ENCODE measurements at regions not wholly inside any gene's neighbourhood (a gene's known extent, or its start where the extent isn't known, plus 50 kb on each side); places are given as distances from the start of the nearest gene placed in this dataset.

GRCh38 chr13:85663856-85664255 is 135.4 kb downstream of the SLITRK6 start:
- no peak for DNase-seq

- no peak for DNase-seq
Observed at GRCh38 chr13:85662186-85662585, 137.0 kb downstream of the SLITRK6 start.

- DNase-seq: no peak
Observed at GRCh38 chr13:85661675-85662074, 137.5 kb downstream of the SLITRK6 start.

- DNase-seq: no peak
Observed at GRCh38 chr13:85659493-85659892, 139.7 kb downstream of the SLITRK6 start.

- DNase-seq: no peak
Observed at GRCh38 chr13:85657942-85658341, 141.3 kb downstream of the SLITRK6 start.

- DNase-seq: no peak
Observed at GRCh38 chr13:85655040-85655439, 144.2 kb downstream of the SLITRK6 start.

GRCh38 chr13:85654227-85654626 is 145.0 kb downstream of the SLITRK6 start:
- DNase-seq: no peak

GRCh38 chr13:85653681-85654080 is 145.5 kb downstream of the SLITRK6 start:
- DNase-seq: no peak

- no peak for DNase-seq
Observed at GRCh38 chr13:85652491-85652890, 146.7 kb downstream of the SLITRK6 start.

GRCh38 chr13:85651440-85651839 is 147.8 kb downstream of the SLITRK6 start:
- DNase-seq: no peak

- DNase-seq: no peak
Observed at GRCh38 chr13:85650613-85651012, 148.6 kb downstream of the SLITRK6 start.

GRCh38 chr13:85640727-85641126 is 158.5 kb downstream of the SLITRK6 start:
- DNase-seq: no peak

GRCh38 chr13:85638815-85639393 is 160.3 kb downstream of the SLITRK6 start:
- no peak for DNase-seq

- no peak for DNase-seq
Observed at GRCh38 chr13:85638265-85638664, 161.0 kb downstream of the SLITRK6 start.

GRCh38 chr13:85632526-85633195 is 166.6 kb downstream of the SLITRK6 start:
- no peak for DNase-seq

GRCh38 chr13:85631801-85632200 is 167.4 kb downstream of the SLITRK6 start:
- DNase-seq: no peak

- DNase-seq: no peak
Observed at GRCh38 chr13:85626603-85627002, 172.6 kb downstream of the SLITRK6 start.

- no peak for DNase-seq
Observed at GRCh38 chr13:85619321-85619720, 179.9 kb downstream of the SLITRK6 start.

GRCh38 chr13:85618521-85618920 is 180.7 kb downstream of the SLITRK6 start:
- DNase-seq: no peak

- no peak for DNase-seq
Observed at GRCh38 chr13:85616275-85616674, 182.9 kb downstream of the SLITRK6 start.

GRCh38 chr13:85615031-85615430 is 184.2 kb downstream of the SLITRK6 start:
- DNase-seq: no peak

GRCh38 chr13:85610024-85610423 is 189.2 kb downstream of the SLITRK6 start:
- no peak for DNase-seq

GRCh38 chr13:85608255-85608829 is 190.9 kb downstream of the SLITRK6 start:
- no peak for DNase-seq

- DNase-seq: no peak
Observed at GRCh38 chr13:85603735-85604134, 195.5 kb downstream of the SLITRK6 start.

GRCh38 chr13:85601526-85601925 is 197.7 kb downstream of the SLITRK6 start:
- no peak for DNase-seq
